ENCODE measurements at regions not wholly inside any gene's neighbourhood (a gene's known extent, or its start where the extent isn't known, plus 50 kb on each side); places are given as distances from the start of the nearest gene placed in this dataset.

- DNase-seq (ENCODE audit: low read depth) = no peak
- H3K4me3 ChIP-seq (ENCODE audit: low read depth, low read length) = no peak overlapping the region
- no peak for TF ChIP-seq CTCF (IDR thresholded peaks at IDR 0.05; ENCODE audit: insufficient read depth, low read depth, low read length, missing control alignments)
Observed at GRCh38 chr2:67560771-67561456, 163.8 kb downstream of the ETAA1 start.

- no peak for TF ChIP-seq CTCF (IDR thresholded peaks at IDR 0.05; ENCODE audit: insufficient read depth, low read depth, low read length, missing control alignments)
- no peak overlapping the region for H3K4me3 ChIP-seq (ENCODE audit: low read depth, low read length)
- no peak for DNase-seq (ENCODE audit: low read depth)
Observed at GRCh38 chr2:67561457-67561965, 164.4 kb downstream of the ETAA1 start.

- TF ChIP-seq CTCF (IDR thresholded peaks at IDR 0.05; ENCODE audit: insufficient read depth, low read depth, low read length, missing control alignments) = no peak
- no peak overlapping the region for H3K4me3 ChIP-seq (ENCODE audit: low read depth, low read length)
- no peak for DNase-seq (ENCODE audit: low read depth)
Observed at GRCh38 chr2:67564076-67564475, 166.9 kb downstream of the ETAA1 start.

GRCh38 chr2:67564626-67565025 is 167.5 kb downstream of the ETAA1 start:
- no peak for TF ChIP-seq CTCF (IDR thresholded peaks at IDR 0.05; ENCODE audit: insufficient read depth, low read depth, low read length, missing control alignments)
- H3K4me3 ChIP-seq (ENCODE audit: low read depth, low read length) = no peak overlapping the region
- DNase-seq (ENCODE audit: low read depth) = no peak

GRCh38 chr2:67565262-67565661 is 168.1 kb downstream of the ETAA1 start:
- no peak overlapping the region for H3K4me3 ChIP-seq (ENCODE audit: low read depth, low read length)
- TF ChIP-seq CTCF (IDR thresholded peaks at IDR 0.05; ENCODE audit: insufficient read depth, low read depth, low read length, missing control alignments) = no peak
- no peak for DNase-seq (ENCODE audit: low read depth)

GRCh38 chr2:67565761-67566160 is 168.6 kb downstream of the ETAA1 start:
- no peak for TF ChIP-seq CTCF (IDR thresholded peaks at IDR 0.05; ENCODE audit: insufficient read depth, low read depth, low read length, missing control alignments)
- no peak overlapping the region for H3K4me3 ChIP-seq (ENCODE audit: low read depth, low read length)
- no peak for DNase-seq (ENCODE audit: low read depth)

GRCh38 chr2:67566285-67566684 is 169.2 kb downstream of the ETAA1 start:
- no peak for DNase-seq (ENCODE audit: low read depth)
- no peak overlapping the region for H3K4me3 ChIP-seq (ENCODE audit: low read depth, low read length)
- no peak for TF ChIP-seq CTCF (IDR thresholded peaks at IDR 0.05; ENCODE audit: insufficient read depth, low read depth, low read length, missing control alignments)

Data from GM12865 (cell line).